GM19372 (cell line): ENCODE measurements at regions not wholly inside any gene's neighbourhood (a gene's known extent, or its start where the extent isn't known, plus 50 kb on each side); places are given as distances from the start of the nearest gene placed in this dataset.
A peak's percentile ranks its signal among the peaks of the same experiment; 100 is the strongest.
"Not testable (repeated sequence)": the region's sequence is repeated elsewhere in the genome, so short reads cannot be mapped to it uniquely, and the experiment has no call there.

ENCODE experiments used
- ATAC-seq: cut with Tn5 transposase; IDR thresholded peaks from one replicate; pipeline ENCODE4 v1.9.1; 2021; ENCODE audit warnings: mild to moderate bottlenecking, low read depth, moderate library complexity; ENCODE audit not compliant: unreplicated experiment

DNA sequence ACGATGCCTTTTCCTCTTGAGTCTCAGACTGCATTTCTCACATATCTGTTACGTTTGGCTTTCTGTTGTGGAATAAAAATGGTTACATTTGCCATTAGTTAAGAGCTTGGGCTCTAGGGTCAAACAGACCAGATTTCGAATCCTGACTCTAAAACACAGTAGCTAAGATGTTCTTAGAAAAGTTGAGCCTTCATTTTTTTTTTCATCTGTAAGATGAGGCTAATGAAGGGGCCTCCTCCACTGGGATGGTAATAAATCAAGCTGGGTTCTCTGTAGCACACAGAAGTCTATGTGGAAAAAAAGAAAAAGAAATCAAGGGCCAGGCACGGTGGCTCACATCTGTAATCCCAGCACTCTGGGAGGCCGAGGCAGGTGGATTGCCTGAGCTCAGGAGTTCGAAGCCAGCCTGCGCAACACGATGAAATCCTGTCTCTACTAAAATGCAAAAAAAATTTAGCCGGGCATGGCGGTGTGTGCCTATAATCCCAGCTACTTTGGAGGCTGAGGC, 49.9 kb upstream of the CAPRIN1 start:
- ATAC-seq, result no peak

DNA sequence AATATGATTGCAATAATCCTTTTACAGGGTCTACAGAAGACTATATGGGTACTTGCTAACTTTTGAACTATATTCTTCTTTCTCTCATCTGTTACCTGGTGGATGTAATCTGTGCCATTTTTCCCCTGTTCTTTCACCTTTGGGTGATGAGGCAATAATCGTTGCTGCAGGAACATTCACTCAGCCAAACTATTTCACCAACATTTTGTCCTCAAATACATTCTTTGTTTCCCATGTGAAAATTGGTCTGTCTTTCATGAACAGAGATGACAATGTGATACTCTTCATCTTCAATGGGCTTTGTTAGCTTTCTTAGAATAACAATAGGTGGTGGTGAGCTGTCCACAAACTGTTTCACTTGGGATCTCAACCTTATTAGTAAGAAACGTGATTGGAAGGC, 52.1 kb upstream of the CAPRIN1 start:
- ATAC-seq, result no peak

DNA sequence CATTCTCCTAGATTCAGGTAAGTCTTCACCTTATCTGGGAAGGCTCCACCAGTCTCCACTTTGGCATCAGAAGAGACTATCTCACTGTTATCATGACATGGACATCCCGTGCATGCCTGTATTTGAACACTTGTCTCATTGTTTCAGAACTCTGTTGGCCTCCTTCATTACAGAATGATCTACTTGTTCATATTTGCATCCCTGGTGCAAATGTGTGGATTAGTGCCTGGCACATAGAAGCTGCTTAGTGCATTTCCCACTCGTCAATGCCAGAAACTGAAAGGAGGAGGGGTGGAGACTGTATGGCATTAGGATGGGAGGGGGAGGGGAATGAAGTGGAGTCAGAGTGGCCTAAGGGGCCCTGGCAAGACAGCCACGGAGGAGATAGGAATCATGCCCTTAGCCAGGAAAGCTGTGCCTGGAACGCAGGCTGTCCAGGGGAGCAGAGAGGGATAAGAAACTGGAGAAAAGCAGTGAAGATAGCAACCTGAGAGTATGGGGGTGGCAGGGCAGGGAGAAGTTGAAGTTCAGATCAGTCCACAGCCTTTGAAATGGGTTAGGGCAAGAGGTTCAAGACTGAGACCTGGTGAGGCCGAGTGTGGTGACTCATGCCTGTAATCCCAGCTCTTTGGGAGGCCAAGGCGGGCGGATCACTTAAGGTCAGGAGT, 53.8 kb upstream of the CAPRIN1 start:
- ATAC-seq, result no peak

DNA sequence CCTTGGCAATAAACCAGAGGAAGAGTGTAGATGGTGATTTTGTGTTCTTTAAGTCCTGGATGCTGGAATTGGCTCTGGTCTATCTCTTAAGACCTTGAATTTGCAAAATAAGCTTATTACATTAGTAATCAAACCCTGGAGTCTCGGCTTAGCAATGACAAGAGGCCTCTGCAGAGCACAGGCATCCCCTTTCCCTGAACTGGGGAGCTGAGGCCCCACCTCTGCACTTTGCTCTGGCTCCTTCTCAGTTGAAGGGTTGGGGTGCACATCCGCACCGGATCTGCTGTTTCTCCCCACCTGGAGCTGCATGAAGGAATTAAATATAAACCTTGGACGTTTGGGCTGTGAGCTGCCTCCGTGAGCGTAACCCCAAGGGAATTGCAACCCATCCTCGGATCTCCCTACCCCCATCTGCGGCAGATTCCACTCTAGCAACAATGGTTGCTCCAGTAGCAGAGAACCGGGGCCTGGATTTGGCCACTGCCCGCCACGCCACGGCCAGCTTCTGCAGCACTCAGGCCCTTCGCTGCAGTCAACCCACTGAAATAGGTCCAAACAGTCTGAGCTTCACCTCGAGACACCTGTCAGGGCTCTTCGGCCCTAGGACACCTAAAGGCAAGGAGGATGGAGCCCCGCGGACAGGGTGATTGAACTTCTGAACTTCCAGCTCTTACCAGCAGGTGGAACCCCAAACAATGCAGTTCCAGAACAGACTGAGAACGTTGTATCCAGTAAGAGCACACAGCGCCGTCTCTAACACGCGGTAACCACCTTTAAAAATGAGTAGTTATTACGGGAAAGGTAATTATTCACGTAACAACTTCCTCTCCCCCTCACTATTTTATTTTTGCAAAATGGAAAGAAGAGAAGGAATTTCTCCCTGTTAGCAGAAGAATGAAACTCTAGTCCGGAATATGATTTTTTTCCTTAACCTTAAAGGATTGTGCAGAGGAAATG, 54.8 kb upstream of the CAPRIN1 start:
- ATAC-seq, result peak; percentile 73

DNA sequence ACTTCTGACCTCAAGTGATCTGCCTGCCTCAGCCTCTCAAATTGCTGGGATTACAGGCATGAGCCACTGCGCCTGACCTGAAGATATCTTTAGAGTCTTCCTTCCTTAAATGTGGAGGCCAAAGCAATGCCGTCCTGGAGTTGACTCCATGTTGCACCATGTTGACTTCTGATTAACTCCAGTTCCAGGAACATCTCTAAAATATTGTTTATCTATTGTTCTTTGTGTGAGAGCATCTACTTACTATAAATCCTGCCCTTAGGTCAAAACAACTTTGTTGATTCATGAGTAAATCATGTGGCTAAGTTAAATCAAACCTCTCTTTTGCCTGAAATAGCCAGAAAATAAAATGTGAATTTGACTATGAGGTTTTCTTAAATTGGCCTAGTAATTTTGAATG, 56.6 kb upstream of the CAPRIN1 start:
- ATAC-seq, result no peak

DNA sequence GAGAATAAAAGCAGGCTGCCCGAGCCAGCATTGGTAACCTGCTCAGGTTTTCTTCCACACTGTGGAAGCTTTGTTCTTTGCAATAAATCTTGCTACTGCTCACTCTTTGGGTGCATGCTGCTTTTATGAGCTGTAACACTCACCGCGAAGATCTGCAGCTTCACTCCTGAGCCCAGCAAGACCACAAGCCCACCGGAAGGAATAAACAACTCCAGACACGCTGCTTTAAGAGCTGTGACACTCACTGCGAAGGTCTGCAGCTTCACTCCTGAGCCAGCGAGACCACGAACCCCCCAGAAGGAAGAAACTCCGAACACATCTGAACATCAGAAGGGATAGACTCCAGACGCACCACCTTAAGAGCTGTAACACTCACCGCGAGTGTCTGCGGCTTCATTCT, 60.4 kb upstream of the CAPRIN1 start:
- not testable (repeated sequence) for ATAC-seq

DNA sequence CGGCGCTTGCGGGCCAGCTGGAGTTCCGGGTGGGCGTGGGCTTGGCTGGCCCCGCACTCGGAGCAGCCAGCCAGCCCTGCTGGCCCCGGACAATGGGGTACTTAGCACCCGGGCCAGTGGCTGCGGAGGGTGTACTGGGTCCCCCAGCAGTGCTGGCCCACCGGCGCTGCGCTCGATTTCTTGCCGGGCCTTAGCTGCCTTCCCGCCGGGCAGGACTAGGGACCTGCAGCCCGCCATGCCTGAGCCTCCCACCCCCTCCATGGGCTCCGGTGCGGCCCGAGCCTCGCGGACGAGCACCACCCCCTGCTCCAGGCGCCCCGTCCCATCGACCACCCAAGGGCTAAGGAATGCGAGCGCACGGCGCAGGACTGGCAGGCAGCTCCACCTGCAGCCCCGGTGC, 61.4 kb upstream of the CAPRIN1 start:
- not testable (repeated sequence) for ATAC-seq

DNA sequence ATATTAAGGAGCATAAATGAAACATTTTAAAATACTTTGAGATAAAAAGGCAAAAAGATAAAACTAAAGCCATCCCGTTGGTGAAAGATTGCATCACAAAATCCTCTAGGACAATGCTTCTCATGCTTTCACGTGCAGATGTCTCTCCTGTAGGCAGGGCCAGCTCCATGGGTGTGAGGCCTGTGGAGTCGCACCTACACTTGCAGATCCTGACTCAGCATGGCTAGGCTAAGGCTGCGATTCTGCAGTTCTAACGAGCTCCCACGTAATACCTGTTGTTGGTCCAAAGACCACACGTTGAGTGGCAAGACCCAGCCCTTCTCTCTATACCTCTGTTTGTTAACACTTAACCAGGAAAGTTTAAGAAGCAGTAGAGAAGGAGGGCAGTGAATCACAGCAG, 62.1 kb upstream of the CAPRIN1 start:
- no peak for ATAC-seq

DNA sequence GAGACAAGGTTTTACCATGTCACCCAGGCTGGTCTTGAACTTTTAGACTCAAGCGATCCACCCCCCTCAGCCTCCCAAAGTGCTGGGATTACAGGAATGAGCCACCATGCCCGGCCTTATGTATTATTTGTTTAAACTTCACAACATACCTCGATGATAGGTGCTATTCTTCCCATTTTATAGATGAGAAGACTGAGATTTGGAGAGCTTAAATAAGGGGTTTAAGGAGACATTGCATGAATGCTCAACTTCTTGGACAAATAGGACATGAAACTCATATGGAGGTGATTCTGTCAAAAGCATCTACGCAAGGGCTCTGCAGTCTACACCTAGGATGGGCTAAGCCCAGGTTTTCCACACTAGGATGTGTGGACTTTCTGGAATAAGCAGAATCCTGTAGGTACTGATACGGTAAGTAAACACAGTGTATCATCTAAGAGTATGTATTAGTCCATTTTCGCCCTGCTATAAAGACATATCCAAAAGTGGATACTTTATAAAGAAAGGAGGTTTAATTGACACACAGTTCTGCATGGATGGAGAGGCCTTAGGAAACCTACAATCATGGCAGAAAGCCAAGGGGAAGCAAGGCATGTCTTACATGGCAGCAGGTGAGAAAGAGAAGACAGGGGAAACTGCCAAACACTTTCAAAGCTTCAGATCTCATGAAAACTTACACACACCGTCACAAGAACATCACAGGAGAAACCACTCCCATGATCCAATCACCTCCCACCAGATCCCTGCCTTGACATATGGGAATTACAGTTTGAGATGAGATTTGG, 62.8 kb upstream of the CAPRIN1 start:
- no peak for ATAC-seq

DNA sequence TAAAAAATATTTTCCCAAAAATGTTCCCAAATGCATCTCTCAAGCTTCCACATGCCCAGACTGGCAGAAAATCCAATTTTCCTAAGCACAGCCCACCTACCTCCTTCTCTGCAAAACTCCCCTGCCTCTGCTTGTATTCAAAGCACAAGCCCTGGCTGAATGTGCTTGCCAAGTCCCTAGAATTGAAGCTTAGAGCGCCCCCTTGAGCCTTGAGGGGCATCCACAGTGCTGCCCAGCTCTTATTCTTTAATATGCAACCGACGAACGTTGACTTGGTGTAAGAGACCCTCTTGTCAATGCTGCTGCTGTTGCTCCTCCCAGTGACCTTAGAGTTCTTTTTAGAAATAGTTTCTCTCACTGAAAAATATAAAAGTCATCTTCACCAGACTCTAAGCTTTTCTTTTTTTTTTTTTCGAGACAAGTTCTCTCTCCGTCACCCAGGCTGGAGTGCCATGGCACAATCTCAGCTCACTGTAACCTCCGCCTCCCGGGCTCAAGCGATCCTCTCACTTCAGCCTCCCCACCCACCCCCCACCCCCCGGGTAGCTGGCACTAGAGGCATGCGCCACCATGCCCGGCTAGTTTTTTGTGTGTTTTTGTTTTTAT, 63.5 kb upstream of the CAPRIN1 start:
- ATAC-seq, result no peak

DNA sequence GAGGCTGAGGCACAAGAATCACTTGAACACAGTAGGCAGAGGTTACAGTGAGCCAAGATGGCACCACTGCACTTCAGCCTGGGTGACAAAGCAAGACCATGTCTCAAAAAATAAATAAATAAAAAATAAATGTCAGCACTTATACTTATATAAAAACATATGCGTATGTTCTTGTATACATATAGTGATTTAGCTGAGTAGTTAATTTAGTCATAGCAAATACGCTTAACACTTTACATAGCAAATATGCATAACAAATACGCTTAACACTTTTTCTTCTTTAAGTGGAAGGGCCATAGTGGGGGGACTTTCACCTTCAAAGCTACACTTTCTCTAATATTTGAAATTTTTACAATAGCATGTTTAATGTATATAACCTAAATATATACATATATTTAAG, 64.0 kb upstream of the CAPRIN1 start:
- no peak for ATAC-seq

DNA sequence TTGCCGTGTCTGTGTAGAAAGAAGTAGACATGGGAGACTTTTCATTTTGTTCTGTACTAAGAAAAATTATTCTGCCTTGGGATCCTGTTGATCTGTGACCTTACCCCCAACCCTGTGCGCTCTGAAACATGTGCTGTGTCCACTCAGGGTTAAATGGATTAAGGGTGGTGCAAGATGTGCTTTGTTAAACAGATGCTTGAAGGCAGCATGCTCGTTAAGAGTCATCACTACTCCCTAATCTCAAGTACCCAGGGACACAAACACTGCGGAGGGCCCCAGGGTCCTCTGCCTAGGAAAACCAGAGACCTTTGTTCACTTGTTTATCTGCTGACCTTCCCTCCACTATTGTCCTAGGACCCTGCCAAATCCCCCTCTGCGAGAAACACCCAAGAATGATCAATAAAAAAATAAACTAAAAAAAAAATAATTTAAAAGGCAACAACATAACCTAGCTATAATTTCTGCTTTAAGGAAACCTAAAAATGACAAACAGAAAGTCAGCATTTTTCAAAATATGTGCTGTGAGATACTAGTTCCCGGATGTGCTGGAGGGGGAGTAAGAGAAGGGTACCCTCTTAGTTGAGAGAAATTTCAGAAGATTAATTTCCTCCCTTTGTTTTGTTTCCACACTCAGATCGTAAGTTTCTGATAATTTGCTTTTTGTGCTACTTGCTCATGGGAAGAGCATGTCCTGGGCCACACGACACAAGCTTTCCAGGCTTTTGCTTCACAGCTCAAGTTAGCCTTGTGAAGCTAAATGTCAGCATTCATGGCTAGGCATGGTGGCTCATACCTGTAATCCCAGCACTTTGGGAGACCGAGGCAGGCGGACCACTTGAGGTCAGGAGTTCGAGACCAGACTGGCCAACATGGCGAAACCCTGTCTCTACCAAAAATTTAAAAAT, 64.7 kb upstream of the CAPRIN1 start:
- ATAC-seq, result not testable (repeated sequence)

DNA sequence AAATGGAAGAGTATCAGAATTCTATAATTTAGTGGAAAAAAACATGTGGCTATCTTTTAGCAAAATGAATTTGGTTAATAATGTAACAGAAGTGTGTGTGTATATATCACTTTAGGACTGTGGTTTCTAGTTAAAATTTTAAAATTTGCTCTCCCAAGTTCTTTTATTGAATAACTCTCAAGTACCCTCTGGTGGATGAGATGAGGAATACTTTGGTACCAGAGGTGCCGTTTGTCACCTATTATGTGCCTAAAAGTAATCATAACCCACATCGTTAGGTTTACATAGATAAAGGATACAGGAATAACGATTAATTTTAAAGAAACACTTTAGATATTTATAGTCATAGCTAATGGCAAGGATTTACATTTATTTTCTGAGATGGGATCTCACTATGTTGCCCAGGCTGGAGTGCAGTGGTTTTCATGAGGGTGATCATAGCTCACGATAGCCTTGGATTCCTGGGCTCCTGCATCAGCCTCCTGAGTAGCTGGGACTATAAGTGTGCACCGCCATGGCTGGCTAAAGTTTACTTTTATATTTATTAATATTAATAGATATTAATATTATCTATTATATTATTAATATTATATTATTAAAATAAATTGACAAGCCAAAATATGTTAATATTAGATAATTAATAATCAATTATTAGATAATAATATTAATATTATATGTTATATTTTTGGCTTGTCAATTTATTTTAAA, 66.7 kb upstream of the CAPRIN1 start:
- no peak for ATAC-seq

DNA sequence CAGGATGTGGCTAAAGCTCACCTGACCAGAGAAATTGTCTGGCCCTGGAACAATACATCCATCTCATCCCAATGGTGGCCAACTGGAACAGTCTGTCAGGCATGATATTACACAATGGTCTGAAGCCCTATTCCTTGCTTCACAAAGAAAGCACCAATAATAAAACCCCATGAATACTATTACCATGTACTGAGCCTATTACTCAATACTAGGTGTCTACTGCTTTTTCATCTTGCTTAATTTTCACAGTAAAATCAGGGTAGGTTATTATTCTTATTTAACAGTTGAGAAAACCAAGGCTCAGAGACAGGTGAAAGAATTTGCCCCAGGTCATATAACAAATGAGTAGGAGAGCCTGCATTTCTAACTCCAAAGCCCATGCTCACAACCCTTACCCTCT, 68.9 kb upstream of the CAPRIN1 start:
- ATAC-seq, result no peak

DNA sequence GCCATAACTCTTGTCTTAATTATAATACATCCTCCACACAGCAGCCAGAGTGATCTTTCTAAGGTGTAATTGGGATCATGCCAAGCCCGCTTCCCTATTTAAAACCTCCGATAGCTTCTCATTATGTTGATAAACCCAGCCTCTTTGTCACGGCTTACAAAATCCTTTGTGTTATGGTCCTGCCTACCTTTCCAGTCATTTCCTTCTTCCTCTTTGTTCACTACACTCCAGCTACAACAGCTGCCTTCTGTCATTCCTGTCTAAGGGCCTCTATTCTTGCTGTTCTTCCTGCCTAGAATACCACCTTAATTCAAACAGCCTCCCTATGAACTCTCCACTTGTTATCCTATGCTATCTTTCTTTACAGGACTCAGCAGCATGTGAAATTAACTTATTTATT, 70.6 kb upstream of the CAPRIN1 start:
- ATAC-seq, result no peak

DNA sequence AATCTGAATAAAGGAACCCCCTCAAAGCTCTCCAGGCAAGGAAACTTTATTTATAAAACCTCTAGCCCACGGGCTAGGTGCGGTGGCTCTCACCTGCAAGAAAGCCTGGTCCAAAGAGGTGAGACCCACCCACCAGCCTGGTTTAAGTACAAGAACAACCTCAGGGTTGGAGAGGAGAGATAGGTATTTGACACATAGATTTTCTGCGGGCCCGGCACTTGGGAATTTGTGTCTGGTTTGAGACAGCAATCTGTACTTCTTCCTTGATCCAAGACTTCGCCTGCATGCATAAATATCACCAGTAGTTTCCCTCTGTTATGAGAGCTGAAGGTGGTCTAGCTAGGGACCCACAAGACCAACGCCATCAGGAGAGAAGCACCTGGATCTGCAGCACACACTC, 73.2 kb upstream of the CAPRIN1 start:
- no peak for ATAC-seq

DNA sequence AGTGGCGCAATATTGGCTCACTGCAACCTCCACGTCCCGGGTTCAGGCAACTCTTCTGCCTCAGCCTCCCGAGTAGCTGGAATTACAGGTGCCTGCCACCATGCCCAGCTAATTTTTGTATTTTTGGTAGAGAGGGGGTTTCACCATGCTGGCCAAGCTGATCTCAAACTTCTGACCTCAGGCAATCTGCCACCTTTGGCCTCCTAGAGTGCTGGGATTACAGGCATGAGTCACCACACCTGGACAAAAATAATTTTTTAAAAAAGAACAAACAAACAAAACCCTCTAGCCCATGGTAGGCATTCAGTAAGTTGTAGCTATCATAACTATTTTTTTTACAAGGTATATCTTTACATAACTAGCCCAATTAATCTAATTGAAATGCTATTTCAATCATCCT, 73.9 kb upstream of the CAPRIN1 start:
- no peak for ATAC-seq

DNA sequence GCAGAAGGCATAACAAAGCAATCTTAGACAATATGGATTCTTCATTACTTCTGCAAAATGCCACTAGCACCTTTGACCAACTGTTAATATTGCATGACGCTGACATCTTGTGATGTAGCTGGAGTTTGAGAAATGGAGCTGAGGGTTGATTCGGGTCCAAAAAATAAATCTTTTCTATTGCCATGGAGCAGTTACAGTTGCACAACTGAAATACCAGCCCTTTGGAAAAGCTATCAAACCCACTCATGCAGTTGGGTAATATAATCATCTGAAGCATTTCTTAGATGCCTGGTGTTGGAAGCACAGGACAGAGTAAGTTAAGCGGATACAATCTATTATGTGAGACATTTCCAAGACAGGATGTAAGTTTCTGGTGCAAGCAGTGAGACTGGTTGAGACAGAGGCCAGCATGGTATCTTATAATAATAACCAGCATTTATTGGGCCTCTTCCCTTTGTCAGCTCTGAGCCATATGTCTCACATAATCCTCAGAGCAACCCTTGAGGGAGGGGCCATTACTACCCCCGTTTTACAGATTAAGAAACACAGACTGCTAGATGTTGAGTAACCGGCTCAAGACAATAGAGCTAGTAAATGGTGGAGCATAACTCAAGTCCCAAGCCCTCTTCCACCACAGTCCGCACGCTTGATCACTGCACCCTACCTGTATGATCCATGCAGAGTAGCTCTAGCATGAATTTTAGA, 74.9 kb upstream of the CAPRIN1 start:
- no peak for ATAC-seq
